SH-SY5Y (cell line): ENCODE measurements at regions not wholly inside any gene's neighbourhood (a gene's known extent, or its start where the extent isn't known, plus 50 kb on each side); places are given as distances from the start of the nearest gene placed in this dataset.

Experiments used
- GATA2 ChIP-seq: IDR thresholded peaks from 2 replicates; pipeline ENCODE4 v1.6.1; 2011; ENCODE audit warnings: mild to moderate bottlenecking, low read depth, low read length
- GATA3 ChIP-seq: IDR thresholded peaks from 2 replicates; pipeline ENCODE4 v1.6.1; 2011; ENCODE audit warnings: low read depth, mild to moderate bottlenecking, low read length, moderate library complexity

DNA sequence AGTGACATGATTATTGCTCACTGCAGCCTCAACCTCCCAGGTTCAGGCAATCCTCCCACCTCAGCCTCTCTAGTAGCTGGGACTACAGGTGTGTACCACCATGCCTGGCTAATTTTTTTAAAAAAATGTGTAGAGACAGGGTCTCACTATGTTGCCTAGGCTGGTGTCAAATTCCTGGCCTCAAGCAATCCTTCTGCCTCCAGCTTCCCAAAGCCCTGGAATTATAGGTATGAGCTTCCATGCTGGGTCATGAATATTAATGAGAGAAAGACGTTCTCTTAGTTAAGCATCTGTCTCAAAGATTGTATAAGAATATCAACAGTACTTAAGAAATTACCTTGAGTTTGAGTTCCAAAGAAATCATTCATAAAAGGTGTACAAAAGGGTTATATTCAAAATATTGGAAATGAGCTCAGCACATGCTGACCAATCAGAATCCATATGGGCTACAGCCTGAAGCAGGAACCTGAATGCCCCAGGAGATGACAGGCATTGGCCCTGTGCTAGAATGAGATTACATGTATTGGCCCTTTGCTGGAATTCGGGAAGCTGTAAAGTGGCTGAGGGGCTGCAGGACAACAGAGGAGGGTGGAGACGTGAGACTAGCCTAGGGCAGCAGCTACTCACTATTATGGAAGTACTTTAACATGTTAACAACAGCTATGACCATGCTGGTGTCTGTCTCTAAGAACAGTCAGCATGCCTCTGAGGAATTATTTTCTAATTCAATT lies 157.0 kb upstream of the CPNE8 start:
- TF ChIP-seq GATA2 (no peak), GATA3 (no peak)
